Osteoblast (primary cell): ENCODE measurements at regions not wholly inside any gene's neighbourhood (a gene's known extent, or its start where the extent isn't known, plus 50 kb on each side); places are given as distances from the start of the nearest gene placed in this dataset.

Experiments
- DNase-seq: peaks from one replicate; pipeline ENCODE4 v3.0.0; 2011; ENCODE audit warnings: low spot score, mixed read lengths; ENCODE audit not compliant: insufficient read length; ENCODE audit errors: missing footprints
- H2AFZ ChIP-seq: 2 replicates; pipeline ENCODE4 v1.6.0; 2011; ENCODE audit warnings: mild to moderate bottlenecking, low read length
- H3K27ac ChIP-seq: 2 replicates; pipeline ENCODE4 v1.5.1; 2011; ENCODE audit warnings: mild to moderate bottlenecking, low read depth, low read length, moderate library complexity
- H3K27me3 ChIP-seq: 2 replicates; pipeline ENCODE4 v1.6.0; 2012; ENCODE audit warnings: mild to moderate bottlenecking, control low read depth, inconsistent platforms, low read length, moderate library complexity; ENCODE audit not compliant: insufficient read depth
- H3K36me3 ChIP-seq: 2 replicates; pipeline ENCODE4 v1.5.1; 2011; ENCODE audit warnings: mild to moderate bottlenecking, low read length, control low read depth, moderate library complexity; ENCODE audit not compliant: insufficient read depth
- H3K4me1 ChIP-seq: 2 replicates; pipeline ENCODE4 v1.5.1; 2011; ENCODE audit warnings: mild to moderate bottlenecking, low read length, control low read depth, moderate library complexity; ENCODE audit not compliant: insufficient read depth
- H3K4me2 ChIP-seq: 2 replicates; pipeline ENCODE4 v1.6.0; 2011; ENCODE audit warnings: mild to moderate bottlenecking, low read length; ENCODE audit not compliant: insufficient read depth
- H3K4me3 ChIP-seq: fragments of 200-600 bp; sonication (generic); 3 replicates; pipeline ENCODE4 v1.5.1; 2012; ENCODE audit warnings: mild to moderate bottlenecking, low read length, inconsistent platforms; ENCODE audit not compliant: insufficient read depth
- H3K79me2 ChIP-seq: 2 replicates; pipeline ENCODE4 v1.6.0; 2012; ENCODE audit warnings: mild to moderate bottlenecking, low read length, control low read depth, inconsistent platforms; ENCODE audit not compliant: insufficient read depth
- H3K9me3 ChIP-seq: 2 replicates; pipeline ENCODE4 v1.5.1; 2011; ENCODE audit warnings: low read depth, low read length, control low read depth
- H4K20me1 ChIP-seq: 2 replicates; pipeline ENCODE4 v1.6.0; 2012; ENCODE audit warnings: mild to moderate bottlenecking, low read length, control low read depth; ENCODE audit not compliant: insufficient read depth
- TF ChIP-seq, protein P1 (sequence below): IDR thresholded peaks from 2 replicates; pipeline ENCODE4 v1.5.1; 2011; ENCODE audit warnings: mild to moderate bottlenecking, low read depth, low read length, moderate library complexity; ENCODE audit errors: extremely low read depth

GRCh38 chr18:65278939-65279667 is 471.7 kb upstream of the CDH7 start:
- no peaks in the 10 kb centered on the region for H3K36me3 ChIP-seq
- TF ChIP-seq, protein P1, sequence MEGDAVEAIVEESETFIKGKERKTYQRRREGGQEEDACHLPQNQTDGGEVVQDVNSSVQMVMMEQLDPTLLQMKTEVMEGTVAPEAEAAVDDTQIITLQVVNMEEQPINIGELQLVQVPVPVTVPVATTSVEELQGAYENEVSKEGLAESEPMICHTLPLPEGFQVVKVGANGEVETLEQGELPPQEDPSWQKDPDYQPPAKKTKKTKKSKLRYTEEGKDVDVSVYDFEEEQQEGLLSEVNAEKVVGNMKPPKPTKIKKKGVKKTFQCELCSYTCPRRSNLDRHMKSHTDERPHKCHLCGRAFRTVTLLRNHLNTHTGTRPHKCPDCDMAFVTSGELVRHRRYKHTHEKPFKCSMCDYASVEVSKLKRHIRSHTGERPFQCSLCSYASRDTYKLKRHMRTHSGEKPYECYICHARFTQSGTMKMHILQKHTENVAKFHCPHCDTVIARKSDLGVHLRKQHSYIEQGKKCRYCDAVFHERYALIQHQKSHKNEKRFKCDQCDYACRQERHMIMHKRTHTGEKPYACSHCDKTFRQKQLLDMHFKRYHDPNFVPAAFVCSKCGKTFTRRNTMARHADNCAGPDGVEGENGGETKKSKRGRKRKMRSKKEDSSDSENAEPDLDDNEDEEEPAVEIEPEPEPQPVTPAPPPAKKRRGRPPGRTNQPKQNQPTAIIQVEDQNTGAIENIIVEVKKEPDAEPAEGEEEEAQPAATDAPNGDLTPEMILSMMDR = no peak
- H3K27me3 ChIP-seq = no peaks in the 10 kb centered on the region
- H3K27ac ChIP-seq = no peak overlapping the region
- H3K4me3 ChIP-seq = no peak overlapping the region
- no peaks in the 10 kb centered on the region for H4K20me1 ChIP-seq
- H2AFZ ChIP-seq = no peak overlapping the region
- DNase-seq = no peak
- H3K9me3 ChIP-seq = peaks cover 2% of the 10 kb centered on the region
- no peak overlapping the region for H3K4me2 ChIP-seq
- H3K4me1 ChIP-seq = no peaks in the 10 kb centered on the region
- H3K79me2 ChIP-seq = no peaks in the 10 kb centered on the region

GRCh38 chr18:65269375-65269774 is 481.4 kb upstream of the CDH7 start:
- H3K4me3 ChIP-seq = no peak overlapping the region
- H2AFZ ChIP-seq = no peak overlapping the region
- H3K9me3 ChIP-seq = no peaks in the 10 kb centered on the region
- no peaks in the 10 kb centered on the region for H3K27me3 ChIP-seq
- DNase-seq = no peak
- TF ChIP-seq, protein P1 = no peak
- no peak overlapping the region for H3K4me2 ChIP-seq
- no peaks in the 10 kb centered on the region for H3K79me2 ChIP-seq
- H3K36me3 ChIP-seq = no peaks in the 10 kb centered on the region
- H4K20me1 ChIP-seq = no peaks in the 10 kb centered on the region
- no peaks in the 10 kb centered on the region for H3K4me1 ChIP-seq
- H3K27ac ChIP-seq = no peak overlapping the region

DNA sequence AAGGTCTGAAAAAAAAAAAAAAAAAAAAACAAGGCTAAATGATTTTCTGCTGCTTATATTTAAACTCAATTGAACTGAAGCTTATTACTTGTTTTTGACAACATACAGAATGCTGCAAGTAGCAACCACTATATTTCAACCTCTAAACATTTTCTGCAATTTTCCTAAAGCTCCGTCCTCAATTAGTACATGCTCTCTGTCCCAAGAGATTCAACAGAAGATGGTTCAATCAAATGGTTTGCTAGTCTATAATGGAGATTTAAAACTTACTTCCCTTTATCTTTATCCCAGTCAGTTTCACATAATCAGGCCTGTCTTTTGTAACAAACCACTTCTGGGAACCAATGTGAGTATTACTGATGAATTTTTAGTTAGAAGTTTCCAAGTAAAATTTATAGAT is 485.1 kb upstream of the CDH7 start:
- no peaks in the 10 kb centered on the region for H3K27me3 ChIP-seq
- TF ChIP-seq, protein P1 = no peak
- no peak overlapping the region for H3K27ac ChIP-seq
- H3K36me3 ChIP-seq = no peaks in the 10 kb centered on the region
- no peak for DNase-seq
- H3K4me1 ChIP-seq = no peaks in the 10 kb centered on the region
- H3K4me2 ChIP-seq = no peak overlapping the region
- H3K4me3 ChIP-seq = no peak overlapping the region
- no peaks in the 10 kb centered on the region for H3K79me2 ChIP-seq
- H2AFZ ChIP-seq = no peak overlapping the region
- no peaks in the 10 kb centered on the region for H4K20me1 ChIP-seq
- H3K9me3 ChIP-seq = peaks cover 3% of the 10 kb centered on the region

GRCh38 chr18:65260030-65260429 is 490.8 kb upstream of the CDH7 start:
- Histone ChIP-seq H3K9me3 (peaks cover 5% of the 10 kb centered on the region), H3K4me3 (no peak overlapping the region), H2AFZ (no peak overlapping the region), H3K4me1 (no peaks in the 10 kb centered on the region), H3K27me3 (no peaks in the 10 kb centered on the region), H3K36me3 (no peaks in the 10 kb centered on the region), H4K20me1 (no peaks in the 10 kb centered on the region), H3K27ac (no peak overlapping the region), H3K4me2 (no peak overlapping the region), H3K79me2 (no peaks in the 10 kb centered on the region)
- DNase-seq = no peak
- TF ChIP-seq, protein P1 = no peak
